HG03103 (cell line): ENCODE measurements at regions not wholly inside any gene's neighbourhood (a gene's known extent, or its start where the extent isn't known, plus 50 kb on each side); places are given as distances from the start of the nearest gene placed in this dataset.

Source experiments
- ATAC-seq: cut with Tn5 transposase; IDR thresholded peaks from one replicate; pipeline ENCODE4 v1.9.1; 2021; ENCODE audit warnings: low read depth; ENCODE audit not compliant: unreplicated experiment

- no peak for ATAC-seq
Measured at GRCh38 chr15:57821826-57822225, 115.3 kb downstream of the POLR2M start.

- ATAC-seq = no peak
Measured at GRCh38 chr15:57823325-57823882, 116.9 kb downstream of the POLR2M start.

GRCh38 chr15:57824186-57824585 is 117.7 kb downstream of the POLR2M start:
- ATAC-seq = no peak

DNA sequence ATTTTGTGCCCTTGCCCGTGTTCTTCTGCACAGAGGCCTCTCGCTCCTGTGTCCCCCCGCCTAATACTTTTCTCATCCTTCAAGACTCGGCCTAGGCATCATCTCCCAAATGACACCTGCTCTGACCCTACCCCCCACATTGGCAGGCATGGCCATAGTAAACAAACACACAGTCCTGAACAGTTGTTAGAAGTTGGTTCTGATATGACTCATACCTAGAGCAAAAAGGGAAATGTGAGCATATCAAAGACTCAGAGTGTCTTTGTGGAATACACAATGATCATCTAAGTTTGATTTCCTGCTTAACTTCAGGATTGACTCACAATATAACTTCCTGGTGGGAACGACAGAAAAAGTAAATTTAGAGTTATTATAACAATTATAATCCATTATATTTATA is 120.5 kb downstream of the POLR2M start:
- ATAC-seq = no peak

DNA sequence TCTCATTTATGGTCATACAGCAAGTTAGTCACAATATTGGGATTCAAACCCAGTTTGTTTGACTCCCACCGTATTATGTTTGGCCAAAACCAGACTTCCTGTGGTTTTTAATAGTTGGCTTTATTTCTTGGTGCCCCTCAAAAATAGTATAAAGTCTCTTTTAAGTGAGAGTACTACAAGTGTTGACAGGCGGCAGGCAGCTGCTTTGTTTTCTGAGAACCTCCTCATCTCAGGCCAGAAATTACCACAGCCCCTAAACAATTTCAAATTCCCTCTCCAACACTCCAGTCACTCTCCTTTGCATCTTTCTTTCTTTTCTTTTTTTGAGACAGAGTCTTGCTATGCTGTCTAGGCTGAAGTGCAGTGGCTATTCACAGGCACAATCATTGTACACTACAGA is 121.5 kb downstream of the POLR2M start:
- no peak for ATAC-seq

DNA sequence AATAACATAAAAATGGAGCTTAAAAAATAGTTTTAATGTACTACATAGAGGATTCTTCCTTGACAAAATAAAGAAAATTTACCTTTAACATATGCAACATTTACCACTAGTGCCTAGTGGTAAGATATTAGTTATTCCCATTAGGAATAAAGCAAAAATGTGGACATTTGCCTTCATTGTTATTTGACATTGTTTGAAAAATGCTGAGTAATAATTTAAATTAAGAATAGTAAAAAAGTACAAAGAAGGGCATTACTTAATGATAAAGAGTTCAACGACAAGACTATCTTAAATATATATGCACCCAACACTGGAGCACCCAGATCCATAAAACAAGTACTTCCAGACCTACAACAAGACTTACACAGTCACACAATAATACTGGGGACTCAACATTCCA is 125.7 kb downstream of the POLR2M start:
- no peak for ATAC-seq

DNA sequence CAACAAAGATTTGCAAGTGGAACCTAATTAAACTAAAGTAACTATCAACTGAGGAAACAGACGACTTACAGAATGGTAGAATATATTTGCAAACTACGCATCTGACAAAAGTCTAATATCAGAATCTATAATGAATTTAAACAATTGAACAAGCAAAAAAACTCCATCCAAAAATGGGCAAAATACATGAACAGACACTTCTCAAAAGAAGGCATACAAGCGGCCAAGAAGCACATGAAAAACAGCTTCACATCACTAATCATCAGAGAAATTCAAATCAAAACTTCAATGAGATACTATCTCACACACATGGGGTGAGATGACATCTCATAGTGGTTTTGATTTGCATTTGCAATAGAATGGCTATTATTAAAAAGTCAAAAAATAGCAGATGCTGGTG is 128.6 kb downstream of the POLR2M start:
- no peak for ATAC-seq

- ATAC-seq = no peak
Measured at GRCh38 chr15:57849317-57849716, 142.8 kb downstream of the POLR2M start.

- ATAC-seq = no peak
Measured at GRCh38 chr15:57854531-57854930, 148.0 kb downstream of the POLR2M start.

- ATAC-seq = no peak
Measured at GRCh38 chr15:57857871-57858270, 151.4 kb downstream of the POLR2M start.

GRCh38 chr15:57859130-57859685 is 152.7 kb downstream of the POLR2M start:
- no peak for ATAC-seq

DNA sequence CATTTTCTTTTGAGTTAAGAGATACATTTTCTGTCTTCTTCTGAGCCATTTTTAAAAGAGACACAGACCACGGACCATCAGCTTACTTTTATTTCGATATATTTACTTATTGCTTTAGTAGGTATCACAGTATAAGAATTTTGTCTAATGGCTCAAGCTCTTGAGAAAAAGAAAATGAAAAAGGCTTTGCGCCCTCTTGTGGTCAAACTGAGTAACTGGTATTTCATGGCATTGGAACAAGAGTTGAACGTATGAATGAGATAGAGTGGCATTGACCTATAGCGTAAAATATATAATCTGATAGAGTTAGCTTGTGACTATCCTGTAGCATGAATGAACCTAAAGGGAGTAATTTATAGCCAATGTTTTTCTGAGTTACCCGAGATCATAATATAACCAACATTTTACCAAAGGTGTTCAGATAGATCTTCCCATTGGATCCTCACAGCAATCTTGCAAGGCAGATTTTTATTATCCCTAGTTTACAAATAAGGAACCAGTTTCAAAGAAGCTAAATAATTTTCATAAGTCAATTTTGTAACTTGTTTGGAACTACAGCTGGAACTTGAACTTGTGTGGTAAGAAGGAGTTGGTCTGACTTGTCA is 154.6 kb downstream of the POLR2M start:
- no peak for ATAC-seq

GRCh38 chr15:57861815-57862586 is 155.5 kb downstream of the POLR2M start:
- no peak for ATAC-seq

- no peak for ATAC-seq
Measured at GRCh38 chr15:57862761-57863160, 156.2 kb downstream of the POLR2M start.

DNA sequence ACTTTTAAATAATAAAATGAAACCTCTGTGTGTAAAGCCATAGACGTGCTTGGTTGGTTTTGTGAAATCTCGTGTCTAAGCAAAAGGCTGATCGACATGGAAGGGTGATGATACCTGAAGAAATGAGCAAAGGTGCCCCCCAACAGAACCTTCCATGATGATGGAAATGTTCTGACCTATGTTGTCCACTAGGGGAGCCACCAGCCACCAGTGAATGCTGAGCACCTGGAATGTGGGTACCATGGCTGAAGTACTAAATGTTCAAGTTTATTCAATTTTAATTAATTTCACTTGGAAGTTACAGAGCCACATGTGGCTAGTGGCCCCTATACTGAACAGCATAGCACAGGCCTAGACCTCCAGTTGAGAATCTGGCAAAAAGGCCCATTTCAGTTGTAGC is 158.8 kb downstream of the POLR2M start:
- no peak for ATAC-seq

- peak; percentile 56 for ATAC-seq
Measured at GRCh38 chr15:57866149-57866736, 159.7 kb downstream of the POLR2M start.

- no peak for ATAC-seq
Measured at GRCh38 chr15:57867970-57868798, 161.7 kb downstream of the POLR2M start.

DNA sequence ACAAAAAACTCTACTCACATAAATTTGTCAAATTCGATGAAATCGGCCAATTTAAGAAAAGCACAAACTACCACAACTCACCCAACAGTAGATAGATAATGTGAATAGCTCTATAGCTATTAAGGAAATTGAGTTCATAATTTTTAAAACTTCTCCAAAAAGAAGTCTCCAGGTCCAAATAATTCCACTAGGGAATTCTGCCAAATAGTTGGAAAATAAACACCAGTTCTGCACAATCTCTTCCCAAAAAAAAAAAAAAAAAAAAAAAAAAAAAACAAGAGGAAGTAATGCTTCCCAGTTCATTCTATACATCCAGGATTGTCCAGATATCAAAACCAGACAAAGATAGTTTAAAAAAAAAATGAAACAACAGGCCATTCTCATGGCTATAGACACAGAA is 164.2 kb downstream of the POLR2M start:
- no peak for ATAC-seq

- no peak for ATAC-seq
Measured at GRCh38 chr15:57872281-57873030, 165.9 kb downstream of the POLR2M start.
